WTC11 (cell line): ENCODE measurements at regions not wholly inside any gene's neighbourhood (a gene's known extent, or its start where the extent isn't known, plus 50 kb on each side); places are given as distances from the start of the nearest gene placed in this dataset.

Experiments
- ATF3 ChIP-seq: sonication (generic); formaldehyde crosslinking; conservative IDR thresholded peaks from 2 replicates; pipeline ENCODE4 v1.8.1; 2022; ENCODE audit warnings: mild to moderate bottlenecking, missing genetic modification reagents
- CTCF ChIP-seq: fragments of 200-600 bp; IDR thresholded peaks from 2 replicates; pipeline ENCODE4 v1.8.0; 2022; ENCODE audit warnings: antibody characterized with exemption
- E2F1 ChIP-seq: sonication (generic); formaldehyde crosslinking; IDR thresholded peaks from 2 replicates; pipeline ENCODE4 v1.8.0; 2022; ENCODE audit warnings: mild to moderate bottlenecking, missing genetic modification reagents
- FOXP1 ChIP-seq: sonication (generic); formaldehyde crosslinking; IDR thresholded peaks from 2 replicates; pipeline ENCODE4 v1.8.0; 2022; ENCODE audit warnings: missing genetic modification reagents, mild to moderate bottlenecking, moderate library complexity, borderline replicate concordance

GRCh38 chr5:129306725-129307124 lies 153.4 kb upstream of the ADAMTS19 start:
- no peak for TF ChIP-seq CTCF
- TF ChIP-seq E2F1 (CRISPR knock-in tag), result no peak
- TF ChIP-seq ATF3 (CRISPR knock-in tag), result no peak
- no peak for TF ChIP-seq FOXP1 (CRISPR knock-in tag)
